ENCODE measurements at regions not wholly inside any gene's neighbourhood (a gene's known extent, or its start where the extent isn't known, plus 50 kb on each side); places are given as distances from the start of the nearest gene placed in this dataset.

DNA sequence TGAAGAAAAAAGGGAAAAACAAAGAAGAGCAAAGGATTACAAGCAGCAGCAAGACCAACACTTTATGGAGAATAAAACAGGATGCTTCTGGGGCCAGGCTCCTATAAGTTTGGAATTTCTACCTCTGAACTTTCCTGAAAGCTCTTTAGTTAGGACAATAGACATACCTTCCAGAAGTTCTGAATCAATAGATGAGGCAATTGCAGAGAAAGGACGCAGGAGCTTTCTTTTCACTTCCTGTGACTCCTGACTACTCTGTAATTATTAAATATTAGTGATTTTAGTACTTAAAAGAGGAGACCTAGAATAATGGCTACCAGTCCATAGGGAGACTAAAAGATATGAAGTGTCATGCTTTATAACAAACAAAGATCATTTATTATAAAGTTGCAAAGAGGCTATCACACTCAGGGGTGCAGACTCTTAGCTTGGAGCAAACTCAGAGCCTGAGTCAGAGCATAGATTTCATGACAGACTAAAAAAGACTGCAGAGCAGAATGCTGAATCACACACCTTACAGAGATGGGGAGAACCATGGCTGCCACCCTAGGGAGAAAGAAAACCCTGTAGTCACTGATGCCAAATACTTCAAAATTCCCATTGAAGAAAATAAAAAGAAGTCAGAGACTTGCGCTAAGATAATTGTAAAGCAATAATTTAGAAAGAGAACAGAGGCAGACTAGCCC, 52.5 kb upstream of the FAM136A start:
- peaks cover 4% of the 10 kb centered on the region for H3K4me1 ChIP-seq (ENCODE audit: control insufficient read depth, insufficient read depth, low read length, unreplicated experiment)
- no peaks in the 10 kb centered on the region for H3K36me3 ChIP-seq (ENCODE audit: insufficient read depth, low read length)
- no peaks in the 10 kb centered on the region for H3K79me2 ChIP-seq (ENCODE audit: control insufficient read depth, insufficient read depth, low read length, unreplicated experiment)
- no peak overlapping the region for H3K27ac ChIP-seq (ENCODE audit: low read depth, low read length)
- H3K4me3 ChIP-seq (ENCODE audit: low read depth, low read length): no peak overlapping the region
- H2AFZ ChIP-seq (ENCODE audit: low read length, unreplicated experiment): no peak overlapping the region
- peaks cover 55% of the 10 kb centered on the region for H3K27me3 ChIP-seq (ENCODE audit: insufficient read depth, low read length)
